Endothelial cell of umbilical vein (primary cell): ENCODE measurements at regions not wholly inside any gene's neighbourhood (a gene's known extent, or its start where the extent isn't known, plus 50 kb on each side); places are given as distances from the start of the nearest gene placed in this dataset.

ENCODE experiments used
- BruUV-seq: library from RNA; stranded (reverse); fragments of 400-500 nt; replicated peaks from 2 replicates; lab custom pipeline; 2021; lab: Mats Ljungman, UMichigan
- CTCF ChIA-PET: fragments of 300-600, 350-600 bp; sonication (Branson Sonifier 250); formaldehyde crosslinking; loops from one replicate; lab custom pipeline; 2021; ENCODE audit warnings: antibody characterized with exemption, inconsistent platforms; lab: Charles Lee
- POLR2A ChIA-PET: fragments of 300-600, 350-600 bp; sonication (Branson Sonifier 250); formaldehyde crosslinking; loops from one replicate; lab custom pipeline; 2021; ENCODE audit warnings: antibody characterized with exemption, inconsistent platforms; lab: Charles Lee
- DNase-seq: peaks from one replicate; pipeline ENCODE4 v3.0.0-alpha.2; 2011; ENCODE audit warnings: low read depth, low spot score
- FAIRE-seq: peaks from 2 replicates; lab custom pipeline; 2011; peaks lifted over from hg19 to GRCh38; lab: Jason Lieb, UNC
- H2AFZ ChIP-seq: 2 replicates; pipeline ENCODE4 v1.6.0; 2012; ENCODE audit warnings: low read depth, low read length, control low read depth, inconsistent platforms
- H3K27ac ChIP-seq: 2 replicates; pipeline ENCODE4 v1.5.1; 2011; ENCODE audit warnings: low read depth, mild to moderate bottlenecking, control low read depth, low read length, moderate library complexity; ENCODE audit not compliant: insufficient read depth
- H3K27me3 ChIP-seq, 2 experiments: 2 replicates each; pipeline versions ENCODE4 v1.6.0 to v1.6.1; 2011; ENCODE audit warnings: low read length in 2 of 2, mixed read lengths in 1 of 2; ENCODE audit not compliant: control insufficient read depth in 2 of 2, insufficient read depth in 2 of 2
- H3K36me3 ChIP-seq, 2 experiments: 2 replicates in 1 of 2; 3 replicates in 1 of 2; pipeline ENCODE4 v1.5.1; 2011; ENCODE audit warnings: low read length in 2 of 2, mild to moderate bottlenecking in 1 of 2, moderate library complexity in 1 of 2; ENCODE audit not compliant: control insufficient read depth in 2 of 2, insufficient read depth in 2 of 2; ENCODE audit errors: extremely low read depth in 1 of 2
- H3K4me1 ChIP-seq: 3 replicates; pipeline ENCODE4 v1.5.1; 2011; ENCODE audit warnings: mild to moderate bottlenecking, low read length; ENCODE audit not compliant: control insufficient read depth, insufficient read depth; ENCODE audit errors: extremely low read depth
- H3K4me2 ChIP-seq: 2 replicates; pipeline ENCODE4 v1.6.1; 2011; ENCODE audit warnings: low read length, control low read depth, mixed read lengths; ENCODE audit not compliant: insufficient read depth
- H3K4me3 ChIP-seq, 3 experiments: fragments of 200-600 bp in 1 of 3; sonication (generic), shearing (Covaris generic) in 1 of 3; replicated peaks in 1 of 3; 2 replicates each; pipeline ENCODE4 v1.5.1; 2011 to 2016; ENCODE audit warnings: control low read depth in 3 of 3, low read length in 3 of 3, mild to moderate bottlenecking in 2 of 3, inconsistent platforms in 1 of 3, low read depth in 1 of 3, moderate library complexity in 1 of 3; ENCODE audit not compliant: insufficient read depth in 1 of 3
- H3K79me2 ChIP-seq: 2 replicates; pipeline ENCODE4 v1.6.0; 2012; ENCODE audit warnings: low read length, inconsistent platforms; ENCODE audit not compliant: control insufficient read depth, insufficient read depth
- H3K9ac ChIP-seq: replicated peaks from 2 replicates; pipeline ENCODE3; 2011; ENCODE audit warnings: low read length, control low read depth; ENCODE audit not compliant: insufficient read depth; ENCODE audit errors: extremely low read depth
- H3K9me1 ChIP-seq: replicated peaks from 3 replicates; pipeline ENCODE4 v1.6.0; 2011; ENCODE audit warnings: mild to moderate bottlenecking, low read length; ENCODE audit not compliant: control insufficient read depth, insufficient read depth; ENCODE audit errors: extremely low read depth
- H3K9me3 ChIP-seq: replicated peaks from 2 replicates; pipeline ENCODE4 v1.5.1; 2012; ENCODE audit warnings: low read length, inconsistent platforms; ENCODE audit not compliant: control insufficient read depth, insufficient read depth
- H4K20me1 ChIP-seq: replicated peaks from 2 replicates; pipeline ENCODE3; 2011; ENCODE audit warnings: mild to moderate bottlenecking, low read length; ENCODE audit not compliant: control insufficient read depth, insufficient read depth; ENCODE audit errors: extremely low read depth
- CTCF ChIP-seq, 2 donors: IDR thresholded peaks; 1 replicate in 1 of 2; 2 replicates in 1 of 2; pipeline ENCODE4 v1.5.1; 2011; ENCODE audit warnings: low read length in 2 of 2, mild to moderate bottlenecking in 2 of 2, moderate library complexity in 2 of 2, control low read depth in 1 of 2, inconsistent platforms in 1 of 2, low read depth in 1 of 2; ENCODE audit not compliant: insufficient read depth in 1 of 2; ENCODE audit errors: extremely low read depth in 1 of 2
- EZH2 ChIP-seq: IDR thresholded peaks from 2 replicates; pipeline ENCODE4 v1.6.1; 2012; ENCODE audit warnings: borderline replicate concordance, low read depth, mild to moderate bottlenecking, moderate library complexity, low read length, inconsistent platforms; ENCODE audit not compliant: severe bottlenecking
- FOS ChIP-seq: IDR thresholded peaks from 2 replicates; pipeline ENCODE4 v1.6.1; 2011; ENCODE audit warnings: mild to moderate bottlenecking, low read length, moderate library complexity, borderline replicate concordance; ENCODE audit not compliant: insufficient read depth
- GATA2 ChIP-seq: IDR thresholded peaks from 2 replicates; pipeline ENCODE4 v1.7.0; 2011; ENCODE audit warnings: low read depth, mild to moderate bottlenecking, moderate library complexity, mixed read lengths, low read length; ENCODE audit not compliant: insufficient read length, insufficient read depth
- JUN ChIP-seq: IDR thresholded peaks from 2 replicates; pipeline ENCODE4 v1.6.1; 2011; ENCODE audit warnings: borderline replicate concordance, low read depth; ENCODE audit not compliant: insufficient read length, insufficient read depth
- MAX ChIP-seq: IDR thresholded peaks from 2 replicates; pipeline ENCODE4 v1.6.1; 2011; ENCODE audit not compliant: insufficient read depth, insufficient read length
- MYC ChIP-seq: IDR thresholded peaks from one replicate; pipeline ENCODE4 v1.6.1; 2011; ENCODE audit warnings: mild to moderate bottlenecking, low read depth, low read length
- POLR2A ChIP-seq: IDR thresholded peaks from 2 replicates; pipeline ENCODE4 v1.6.1; 2012; ENCODE audit warnings: low read depth, mild to moderate bottlenecking, control low read depth, low read length
- dilution Hi-C: fragments of 300-500 bp; cut with MboI; formaldehyde crosslinking; loops from one replicate; pipeline ENCODE4 v1.15.0; 2019; ENCODE audit warnings: low sequenced_read_pairs; ENCODE audit not compliant: extremely low pct_ligation_motif_present
- intact Hi-C: fragments of 100-400 bp; cut with micrococcal nuclease; formaldehyde crosslinking; loops from one replicate; pipeline ENCODE4 v1.10.0; 2022

GRCh38 chr5:71893451-71893850 is 174.4 kb downstream of the CARTPT start:
- no TSS peak for BruUV-seq
- Histone ChIP-seq H3K4me2 (no peak overlapping the region), H4K20me1 (no peaks in the 10 kb centered on the region), H3K9me3 (no peaks in the 10 kb centered on the region), H3K79me2 (no peaks in the 10 kb centered on the region), H2AFZ (no peak overlapping the region), H3K9ac (no peak overlapping the region), H3K36me3 (no peaks in the 10 kb centered on the region), H3K27me3 (peaks cover 11 to 13% of the 10 kb centered on the region in 2 experiments), H3K9me1 (no peaks in the 10 kb centered on the region), H3K4me1 (no peaks in the 10 kb centered on the region), H3K27ac (no peak overlapping the region), H3K4me3 (no peak overlapping the region)
- POLR2A ChIA-PET = no interaction called here
- dilution Hi-C loops = no loop called here
- intact Hi-C loops = no loop called here
- DNase-seq (no peak), FAIRE-seq (no peak)
- no peak for TF ChIP-seq POLR2A
- no peak for TF ChIP-seq EZH2
- TF ChIP-seq FOS = no peak
- TF ChIP-seq MYC = no peak
- TF ChIP-seq CTCF (IDR thresholded peaks at IDR 0.05; ENCODE audit: extremely low read depth in 1 of 2, insufficient read depth in 1 of 2, low read depth in 1 of 2, low read length in 2 of 2) = no peak
- TF ChIP-seq GATA2 = no peak
- TF ChIP-seq JUN = no peak
- TF ChIP-seq MAX = no peak
- CTCF ChIA-PET = interaction anchor here (1.2 to 1.8 kb wide), 2 partner anchors 11 to 29 kb away, joined by 3 to 4 read pairs; no protein-coding TSS in a partner anchor
